ENCODE measurements at regions not wholly inside any gene's neighbourhood (a gene's known extent, or its start where the extent isn't known, plus 50 kb on each side); places are given as distances from the start of the nearest gene placed in this dataset.

- DNase-seq (ENCODE audit: low spot score) = no peak
- no peak for ATAC-seq (ENCODE audit: low FRiP score)
Measured at GRCh38 chr22:45101515-45102227, 62.1 kb upstream of the NUP50 start.

GRCh38 chr22:45102896-45103420 is 60.8 kb upstream of the NUP50 start:
- DNase-seq (ENCODE audit: low spot score) (no peak), ATAC-seq (ENCODE audit: low FRiP score) (no peak)
- no peak for TF ChIP-seq CTCF (IDR thresholded peaks at IDR 0.05)

More at GRCh38 chr22:45101515-45102227, 62.1 kb upstream of the NUP50 start:
- no peak for TF ChIP-seq CTCF (IDR thresholded peaks at IDR 0.05)

GRCh38 chr22:45103756-45104155 is 60.0 kb upstream of the NUP50 start:
- no peak for DNase-seq (ENCODE audit: low spot score)
- ATAC-seq (ENCODE audit: low FRiP score) = no peak
- no peak for TF ChIP-seq CTCF (IDR thresholded peaks at IDR 0.05)

GRCh38 chr22:45104313-45104712 is 59.4 kb upstream of the NUP50 start:
- no peak for DNase-seq (ENCODE audit: low spot score)
- ATAC-seq (ENCODE audit: low FRiP score) = no peak
- TF ChIP-seq CTCF (IDR thresholded peaks at IDR 0.05) = no peak

GRCh38 chr22:45105281-45105702 is 58.4 kb upstream of the NUP50 start:
- ATAC-seq (ENCODE audit: low FRiP score) = no peak
- DNase-seq (ENCODE audit: low spot score) = no peak
- TF ChIP-seq CTCF (IDR thresholded peaks at IDR 0.05) = no peak

GRCh38 chr22:45107671-45108070 is 56.1 kb upstream of the NUP50 start:
- DNase-seq (ENCODE audit: low spot score) (no peak), ATAC-seq (ENCODE audit: low FRiP score) (no peak)

More at GRCh38 chr22:45107671-45108070, 56.1 kb upstream of the NUP50 start:
- TF ChIP-seq CTCF (IDR thresholded peaks at IDR 0.05) = no peak
